Gastroesophageal sphincter (tissue), 3 donors: ENCODE measurements at regions not wholly inside any gene's neighbourhood (a gene's known extent, or its start where the extent isn't known, plus 50 kb on each side); places are given as distances from the start of the nearest gene placed in this dataset.

ENCODE experiments used
- EP300 ChIP-seq: sonication (generic); formaldehyde crosslinking; IDR thresholded peaks from one replicate; pipeline ENCODE4 v1.6.1; 2017; ENCODE audit warnings: antibody characterized with exemption, mild to moderate bottlenecking
- POLR2AphosphoS5 ChIP-seq: sonication (generic); formaldehyde crosslinking; IDR thresholded peaks from one replicate; pipeline ENCODE4 v1.6.1; 2017; ENCODE audit warnings: antibody characterized with exemption
- TF ChIP-seq, protein P1 (sequence below), 4 experiments: fragments of 200-600 bp in 2 of 4; fragments of 450-650 bp in 2 of 4; sonication (generic) in 1 of 4; IDR thresholded peaks; one replicate each; pipeline ENCODE4 v1.5.1; 2017 to 2019; ENCODE audit warnings: antibody characterized with exemption in 4 of 4, mild to moderate bottlenecking in 2 of 4, moderate library complexity in 2 of 4

DNA sequence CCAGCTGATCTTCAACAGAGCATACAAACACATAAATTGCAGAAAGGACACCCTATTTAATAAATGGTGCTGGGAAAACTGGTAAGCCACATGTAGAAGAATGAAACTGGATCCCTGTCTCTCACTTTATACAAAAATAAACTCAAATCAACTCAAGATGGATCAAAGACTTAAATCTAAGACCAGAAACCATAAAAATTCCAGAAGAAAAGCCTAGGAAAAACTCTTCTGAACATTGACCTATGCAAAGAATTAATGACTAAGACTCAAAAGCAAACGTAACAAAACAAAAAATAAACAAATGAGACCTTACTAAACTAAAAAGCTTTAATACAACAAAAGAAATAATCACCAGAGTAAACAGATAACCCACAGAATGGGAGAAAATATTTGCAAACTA lies 74.5 kb upstream of the ABCC4 start:
- TF ChIP-seq POLR2AphosphoS5 = no peak
- TF ChIP-seq EP300 = no peak
- TF ChIP-seq, protein P1, sequence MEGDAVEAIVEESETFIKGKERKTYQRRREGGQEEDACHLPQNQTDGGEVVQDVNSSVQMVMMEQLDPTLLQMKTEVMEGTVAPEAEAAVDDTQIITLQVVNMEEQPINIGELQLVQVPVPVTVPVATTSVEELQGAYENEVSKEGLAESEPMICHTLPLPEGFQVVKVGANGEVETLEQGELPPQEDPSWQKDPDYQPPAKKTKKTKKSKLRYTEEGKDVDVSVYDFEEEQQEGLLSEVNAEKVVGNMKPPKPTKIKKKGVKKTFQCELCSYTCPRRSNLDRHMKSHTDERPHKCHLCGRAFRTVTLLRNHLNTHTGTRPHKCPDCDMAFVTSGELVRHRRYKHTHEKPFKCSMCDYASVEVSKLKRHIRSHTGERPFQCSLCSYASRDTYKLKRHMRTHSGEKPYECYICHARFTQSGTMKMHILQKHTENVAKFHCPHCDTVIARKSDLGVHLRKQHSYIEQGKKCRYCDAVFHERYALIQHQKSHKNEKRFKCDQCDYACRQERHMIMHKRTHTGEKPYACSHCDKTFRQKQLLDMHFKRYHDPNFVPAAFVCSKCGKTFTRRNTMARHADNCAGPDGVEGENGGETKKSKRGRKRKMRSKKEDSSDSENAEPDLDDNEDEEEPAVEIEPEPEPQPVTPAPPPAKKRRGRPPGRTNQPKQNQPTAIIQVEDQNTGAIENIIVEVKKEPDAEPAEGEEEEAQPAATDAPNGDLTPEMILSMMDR (IDR thresholded peaks at IDR 0.05) = no peak
